Activated naive CD8-positive, alpha-beta T cell treated with anti-CD3 and anti-CD28 coated beads, Interleukin-2, amount 50 U/mL, for 24 hours (primary cell): ENCODE measurements at regions not wholly inside any gene's neighbourhood (a gene's known extent, or its start where the extent isn't known, plus 50 kb on each side); places are given as distances from the start of the nearest gene placed in this dataset.

Experiments used
- ATAC-seq: fragments of 150-1000 bp; cut with Tn5 transposase; one replicate; pipeline ENCODE4 v1.10.0; 2021
- DNase-seq: peaks from one replicate; pipeline ENCODE4 v3.0.0; 2021
- H3K27ac Mint-ChIP-seq: one replicate; pipeline ENCODE4 v1.8.0; 2021; ENCODE audit warnings: mild to moderate bottlenecking, mixed read lengths
- H3K27me3 Mint-ChIP-seq: one replicate; pipeline ENCODE4 v1.8.0; 2021; ENCODE audit warnings: mixed read lengths
- H3K36me3 Mint-ChIP-seq: one replicate; pipeline ENCODE4 v1.8.0; 2021; ENCODE audit warnings: low read depth, mixed read lengths
- H3K4me1 Mint-ChIP-seq: one replicate; pipeline ENCODE4 v1.8.0; 2021; ENCODE audit warnings: mixed read lengths
- H3K4me3 Mint-ChIP-seq: one replicate; pipeline ENCODE4 v1.8.0; 2021; ENCODE audit warnings: mild to moderate bottlenecking, moderate library complexity, mixed read lengths
- H3K9me3 Mint-ChIP-seq: one replicate; pipeline ENCODE4 v1.8.0; 2021; ENCODE audit warnings: mixed read lengths

DNA sequence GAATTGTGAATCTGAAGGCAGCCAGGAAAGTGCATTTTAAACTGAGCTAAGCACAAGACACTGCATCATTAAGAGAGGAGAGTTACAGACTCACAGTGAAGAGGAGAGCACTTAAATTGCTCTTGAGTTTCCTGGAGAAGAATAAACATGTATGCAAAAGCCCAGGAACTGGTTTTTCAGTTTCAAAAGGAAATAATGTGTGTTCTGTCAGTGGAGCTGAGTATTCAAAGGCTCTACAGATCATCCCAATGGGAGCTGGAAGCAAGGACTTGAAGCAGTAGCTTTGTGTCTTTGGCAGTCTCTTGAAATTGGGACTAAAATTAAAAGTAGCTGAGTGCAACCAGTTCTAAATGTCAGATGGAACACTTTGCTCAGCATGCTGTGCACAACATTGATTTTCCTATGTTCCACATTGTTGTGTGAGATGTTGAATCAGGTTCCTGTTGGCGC is 147.5 kb upstream of the ANK2 start:
- Mint-ChIP-seq H3K4me1 (no peaks in the 10 kb centered on the region), H3K27me3 (peaks cover 15% of the 10 kb centered on the region), H3K9me3 (no peaks in the 10 kb centered on the region), H3K36me3 (no peaks in the 10 kb centered on the region), H3K27ac (no peak overlapping the region), H3K4me3 (no peak overlapping the region)
- ATAC-seq, result no peak
- no peak for DNase-seq

- ATAC-seq, result no peak
- Mint-ChIP-seq H3K27me3 (peaks cover 10% of the 10 kb centered on the region), H3K36me3 (no peaks in the 10 kb centered on the region), H3K9me3 (no peaks in the 10 kb centered on the region), H3K4me3 (no peak overlapping the region), H3K4me1 (no peaks in the 10 kb centered on the region), H3K27ac (no peak overlapping the region)
- no peak for DNase-seq
Observed at GRCh38 chr4:112905728-112906127, 143.7 kb upstream of the ANK2 start.

- Mint-ChIP-seq H3K27me3 (peaks cover 11% of the 10 kb centered on the region), H3K27ac (no peak overlapping the region), H3K9me3 (no peaks in the 10 kb centered on the region), H3K36me3 (no peaks in the 10 kb centered on the region), H3K4me1 (no peaks in the 10 kb centered on the region), H3K4me3 (no peak overlapping the region)
- DNase-seq (no peak), ATAC-seq (no peak)
Observed at GRCh38 chr4:112908511-112908910, 140.9 kb upstream of the ANK2 start.

DNA sequence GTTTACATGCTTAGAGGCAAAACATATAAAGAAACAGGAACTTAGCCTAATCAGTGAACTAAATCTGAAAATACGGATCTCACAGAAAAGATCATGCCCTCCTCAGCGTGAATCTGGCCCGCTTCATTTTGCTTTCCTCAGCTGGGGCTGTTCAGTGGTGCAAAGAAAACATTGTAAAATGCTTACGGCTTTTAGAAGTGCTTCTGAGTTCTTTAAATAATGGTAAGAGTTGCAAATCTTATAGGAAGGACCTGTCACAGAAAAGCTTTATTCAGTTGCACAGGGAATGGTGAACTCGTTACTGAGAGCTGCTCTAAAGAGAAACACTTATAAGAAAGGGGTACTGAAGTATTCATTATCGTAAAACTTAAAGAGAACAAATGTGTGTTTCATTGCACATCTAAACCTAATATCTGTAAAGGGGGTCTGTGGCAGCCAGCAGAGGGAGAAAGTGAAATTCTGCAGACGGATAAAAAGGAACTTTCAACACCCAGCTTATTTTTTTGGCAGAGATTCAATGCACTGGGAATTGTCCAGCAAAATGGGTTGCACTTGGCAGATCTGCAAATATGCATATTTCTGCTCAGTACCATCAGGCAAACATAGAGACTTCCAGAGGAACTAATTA is 139.2 kb upstream of the ANK2 start:
- H3K27ac Mint-ChIP-seq, result no peak overlapping the region
- ATAC-seq (no peak), DNase-seq (no peak)
- H3K27me3 Mint-ChIP-seq, result peaks cover 9% of the 10 kb centered on the region
- no peaks in the 10 kb centered on the region for H3K4me1 Mint-ChIP-seq
- H3K9me3 Mint-ChIP-seq, result no peaks in the 10 kb centered on the region
- H3K36me3 Mint-ChIP-seq, result no peaks in the 10 kb centered on the region
- no peak overlapping the region for H3K4me3 Mint-ChIP-seq

DNA sequence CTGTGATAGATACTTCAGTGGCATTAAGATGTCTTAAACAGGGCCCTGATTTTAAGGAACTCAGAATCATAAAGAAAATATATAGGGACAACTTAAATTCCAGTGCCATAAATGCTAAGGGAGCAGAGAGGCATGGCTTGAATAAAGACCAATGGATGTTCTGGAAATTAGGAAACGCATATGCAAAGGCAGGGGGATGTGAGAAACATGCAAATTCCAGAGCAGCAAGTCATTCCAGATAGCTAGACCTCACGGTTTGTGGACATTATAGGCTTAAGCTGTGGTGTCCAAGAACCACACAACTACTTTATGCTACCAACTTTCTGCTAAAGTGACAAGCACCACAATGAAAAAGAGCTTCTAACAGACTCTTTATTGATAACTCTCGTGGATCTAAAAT is 132.6 kb upstream of the ANK2 start:
- DNase-seq (no peak), ATAC-seq (no peak)
- no peaks in the 10 kb centered on the region for H3K36me3 Mint-ChIP-seq
- H3K27me3 Mint-ChIP-seq, result peaks cover 3% of the 10 kb centered on the region
- H3K4me1 Mint-ChIP-seq, result no peaks in the 10 kb centered on the region
- H3K4me3 Mint-ChIP-seq, result no peak overlapping the region
- no peaks in the 10 kb centered on the region for H3K9me3 Mint-ChIP-seq
- H3K27ac Mint-ChIP-seq, result no peak overlapping the region

DNA sequence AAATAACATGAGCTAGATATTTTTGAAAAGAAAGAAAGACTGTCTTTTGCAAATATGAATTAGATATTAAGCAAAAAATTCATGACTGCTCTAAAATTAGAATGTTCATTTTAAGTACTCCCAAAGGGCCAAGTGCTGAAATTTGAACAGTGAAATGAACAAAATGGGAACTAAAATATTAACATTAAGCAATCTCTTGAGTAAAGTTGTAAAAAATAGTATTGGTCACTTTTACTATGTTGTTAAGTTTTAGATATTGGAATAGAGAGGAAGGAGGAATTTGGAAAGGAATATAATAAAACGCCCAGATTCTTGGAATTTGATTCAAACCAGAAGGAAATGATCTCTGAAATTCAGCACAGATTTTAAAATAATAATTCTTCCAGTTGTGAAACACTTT is 125.9 kb upstream of the ANK2 start:
- H3K27ac Mint-ChIP-seq, result no peak overlapping the region
- no peak overlapping the region for H3K4me3 Mint-ChIP-seq
- ATAC-seq, result no peak
- H3K27me3 Mint-ChIP-seq, result peaks cover 5% of the 10 kb centered on the region
- no peaks in the 10 kb centered on the region for H3K36me3 Mint-ChIP-seq
- H3K9me3 Mint-ChIP-seq, result no peaks in the 10 kb centered on the region
- DNase-seq, result no peak
- H3K4me1 Mint-ChIP-seq, result no peaks in the 10 kb centered on the region

DNA sequence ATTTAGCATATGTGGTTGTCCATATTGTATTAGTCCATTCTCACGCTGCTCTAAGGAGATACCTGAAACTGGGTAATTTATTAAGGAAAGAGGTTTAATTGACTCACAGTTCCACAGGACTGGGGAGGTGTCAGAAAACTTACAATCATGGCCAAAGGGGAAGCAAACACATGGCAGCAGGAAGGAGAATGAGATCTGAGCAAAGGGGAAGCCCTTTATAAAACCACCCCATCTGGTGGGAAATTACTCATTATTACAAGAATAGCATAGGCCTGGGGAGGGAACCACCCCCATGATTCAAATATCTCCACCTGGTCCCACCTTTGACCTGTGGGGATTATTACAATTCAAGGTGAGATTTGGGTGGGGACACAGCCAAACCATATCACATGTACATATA is 122.6 kb upstream of the ANK2 start:
- DNase-seq (no peak), ATAC-seq (no peak)
- Mint-ChIP-seq H3K4me3 (no peak overlapping the region), H3K27ac (no peak overlapping the region), H3K27me3 (peaks cover 8% of the 10 kb centered on the region), H3K4me1 (no peaks in the 10 kb centered on the region), H3K36me3 (no peaks in the 10 kb centered on the region), H3K9me3 (no peaks in the 10 kb centered on the region)

- DNase-seq (no peak), ATAC-seq (no peak)
- Mint-ChIP-seq H3K9me3 (no peaks in the 10 kb centered on the region), H3K4me3 (no peak overlapping the region), H3K27ac (no peak overlapping the region), H3K27me3 (peaks cover 10% of the 10 kb centered on the region), H3K4me1 (no peaks in the 10 kb centered on the region), H3K36me3 (no peaks in the 10 kb centered on the region)
Observed at GRCh38 chr4:112927544-112927943, 121.9 kb upstream of the ANK2 start.

DNA sequence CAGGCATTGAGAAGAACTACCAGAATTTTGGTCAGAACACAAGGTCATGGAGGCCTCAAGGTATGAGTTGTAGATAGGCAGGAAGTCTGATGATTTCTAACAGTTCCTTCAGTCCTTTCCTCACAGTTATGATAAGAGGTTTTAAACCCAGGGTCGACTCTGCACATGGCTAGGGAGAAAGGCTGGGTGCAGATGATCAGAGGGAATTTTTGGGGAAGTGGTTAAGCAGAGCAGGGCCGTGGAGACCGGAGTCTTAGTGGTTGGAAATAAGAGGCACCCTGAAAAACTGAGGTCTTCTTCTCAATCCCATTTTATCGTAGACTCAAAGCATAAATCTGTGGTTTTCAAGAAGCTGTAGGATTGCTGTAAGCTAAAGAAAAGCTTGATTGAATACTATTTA is 118.5 kb upstream of the ANK2 start:
- no peak overlapping the region for H3K4me3 Mint-ChIP-seq
- no peak overlapping the region for H3K27ac Mint-ChIP-seq
- H3K27me3 Mint-ChIP-seq, result peaks cover 7% of the 10 kb centered on the region
- no peaks in the 10 kb centered on the region for H3K36me3 Mint-ChIP-seq
- DNase-seq, result no peak
- no peak for ATAC-seq
- H3K4me1 Mint-ChIP-seq, result no peaks in the 10 kb centered on the region
- no peaks in the 10 kb centered on the region for H3K9me3 Mint-ChIP-seq

DNA sequence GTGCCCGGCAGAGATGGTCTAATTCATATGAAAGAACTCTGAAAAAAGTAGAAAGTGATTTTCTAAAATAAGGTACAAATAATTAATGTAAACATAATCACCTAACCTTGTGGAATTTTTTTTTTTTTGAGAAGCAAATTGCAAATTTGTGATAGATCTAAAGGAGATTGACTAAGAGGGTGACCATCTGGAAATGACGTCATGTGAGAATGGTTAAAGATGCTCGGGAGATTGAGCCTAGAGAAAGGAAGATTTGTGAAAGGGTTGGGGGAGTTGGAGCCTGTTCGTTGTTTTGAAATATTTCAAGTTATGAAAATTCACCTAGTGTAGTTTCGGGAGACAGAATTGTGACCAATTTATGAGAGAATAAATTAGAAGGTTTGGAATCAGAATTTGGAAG is 115.7 kb upstream of the ANK2 start:
- Mint-ChIP-seq H3K27ac (no peak overlapping the region), H3K27me3 (peaks cover 7% of the 10 kb centered on the region), H3K4me3 (no peak overlapping the region), H3K36me3 (no peaks in the 10 kb centered on the region), H3K4me1 (no peaks in the 10 kb centered on the region), H3K9me3 (no peaks in the 10 kb centered on the region)
- ATAC-seq (no peak), DNase-seq (no peak)

DNA sequence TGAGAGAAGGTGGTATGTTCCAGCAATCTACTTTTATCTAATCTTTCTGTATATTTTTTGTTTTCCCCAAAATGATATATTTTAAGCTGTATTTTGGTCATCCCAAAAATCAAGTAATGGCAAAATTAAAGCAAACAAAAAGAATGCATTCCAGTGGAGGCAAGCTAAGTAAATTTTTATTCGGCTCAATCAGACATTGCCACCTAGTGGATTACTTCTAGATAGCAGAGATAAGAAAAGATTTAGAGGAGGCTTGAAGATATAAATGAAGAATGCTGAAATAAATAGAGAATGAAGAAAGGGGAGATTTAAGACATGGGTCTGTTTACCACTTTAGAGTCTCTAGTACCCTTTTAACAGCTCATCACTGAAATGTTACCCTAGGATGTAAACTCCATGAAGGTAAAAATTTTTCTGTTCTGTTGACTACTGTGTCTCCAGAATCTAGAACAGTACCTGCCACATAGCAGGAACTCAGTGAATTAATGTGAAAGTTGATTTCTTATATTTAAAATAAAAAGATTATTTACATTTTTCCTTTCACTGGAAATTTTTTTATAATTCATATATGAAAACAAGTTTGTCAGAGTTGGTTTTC is 110.9 kb upstream of the ANK2 start:
- DNase-seq, result no peak
- H3K27me3 Mint-ChIP-seq, result peaks cover 6% of the 10 kb centered on the region

GRCh38 chr4:112939901-112940300 is 109.6 kb upstream of the ANK2 start:
- Mint-ChIP-seq H3K4me1 (no peaks in the 10 kb centered on the region), H3K4me3 (no peak overlapping the region), H3K27me3 (peaks cover 6% of the 10 kb centered on the region), H3K36me3 (no peaks in the 10 kb centered on the region), H3K9me3 (no peaks in the 10 kb centered on the region), H3K27ac (no peak overlapping the region)
- no peak for ATAC-seq
- no peak for DNase-seq

More for the DNA sequence above, 110.9 kb upstream of the ANK2 start:
- Mint-ChIP-seq H3K27ac (no peak overlapping the region), H3K9me3 (no peaks in the 10 kb centered on the region), H3K36me3 (no peaks in the 10 kb centered on the region), H3K4me1 (no peaks in the 10 kb centered on the region), H3K4me3 (no peak overlapping the region)
- no peak for ATAC-seq

DNA sequence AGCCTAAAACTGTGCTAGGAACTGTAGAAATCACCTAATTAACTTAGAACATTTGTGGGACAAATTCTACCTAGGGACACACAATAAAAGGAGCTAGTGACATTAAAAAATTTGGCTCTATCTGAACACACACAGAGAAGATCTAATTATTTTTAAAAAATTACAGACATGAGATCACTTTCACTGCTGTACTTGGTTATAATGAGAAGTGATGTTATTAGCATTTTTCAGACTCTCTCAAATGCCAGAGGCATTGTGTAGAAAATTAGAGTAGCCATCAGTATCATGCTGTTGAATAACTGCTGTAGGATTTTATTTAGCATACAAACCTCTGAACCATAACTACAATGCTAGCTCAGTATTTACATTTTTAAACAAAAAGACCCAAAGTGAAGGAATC is 109.1 kb upstream of the ANK2 start:
- H3K36me3 Mint-ChIP-seq, result no peaks in the 10 kb centered on the region
- H3K4me1 Mint-ChIP-seq, result no peaks in the 10 kb centered on the region
- ATAC-seq (no peak), DNase-seq (no peak)
- H3K27ac Mint-ChIP-seq, result no peak overlapping the region
- H3K4me3 Mint-ChIP-seq, result no peak overlapping the region
- peaks cover 6% of the 10 kb centered on the region for H3K27me3 Mint-ChIP-seq
- H3K9me3 Mint-ChIP-seq, result no peaks in the 10 kb centered on the region

DNA sequence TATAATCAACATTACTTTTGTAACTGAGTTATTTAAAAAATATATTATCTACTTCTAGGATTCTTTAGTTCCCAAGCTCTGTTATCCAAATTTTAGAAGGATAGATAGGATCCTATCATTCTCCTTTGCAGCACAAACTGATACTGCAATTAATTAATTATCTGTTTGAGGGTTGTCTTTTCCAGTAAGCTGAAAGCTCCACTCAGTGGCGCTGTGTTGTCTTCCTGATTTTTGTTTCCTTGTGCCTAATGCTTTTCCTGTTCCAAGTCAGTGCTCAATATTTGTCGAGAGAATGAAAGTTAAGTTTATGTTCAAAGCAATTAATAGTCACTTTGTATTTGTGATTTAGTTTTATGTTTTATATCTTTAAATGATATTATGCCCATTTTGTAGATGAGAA is 107.4 kb upstream of the ANK2 start:
- no peak for ATAC-seq
- Mint-ChIP-seq H3K9me3 (no peaks in the 10 kb centered on the region), H3K4me3 (no peak overlapping the region), H3K4me1 (no peaks in the 10 kb centered on the region), H3K27ac (no peak overlapping the region), H3K36me3 (no peaks in the 10 kb centered on the region), H3K27me3 (peaks cover 6% of the 10 kb centered on the region)
- DNase-seq, result no peak

- no peak overlapping the region for H3K27ac Mint-ChIP-seq
- ATAC-seq (no peak), DNase-seq (no peak)
- peaks cover 6% of the 10 kb centered on the region for H3K27me3 Mint-ChIP-seq
- H3K4me3 Mint-ChIP-seq, result no peak overlapping the region
- H3K9me3 Mint-ChIP-seq, result no peaks in the 10 kb centered on the region
- no peaks in the 10 kb centered on the region for H3K36me3 Mint-ChIP-seq
- no peaks in the 10 kb centered on the region for H3K4me1 Mint-ChIP-seq
Observed at GRCh38 chr4:112942997-112943396, 106.5 kb upstream of the ANK2 start.

DNA sequence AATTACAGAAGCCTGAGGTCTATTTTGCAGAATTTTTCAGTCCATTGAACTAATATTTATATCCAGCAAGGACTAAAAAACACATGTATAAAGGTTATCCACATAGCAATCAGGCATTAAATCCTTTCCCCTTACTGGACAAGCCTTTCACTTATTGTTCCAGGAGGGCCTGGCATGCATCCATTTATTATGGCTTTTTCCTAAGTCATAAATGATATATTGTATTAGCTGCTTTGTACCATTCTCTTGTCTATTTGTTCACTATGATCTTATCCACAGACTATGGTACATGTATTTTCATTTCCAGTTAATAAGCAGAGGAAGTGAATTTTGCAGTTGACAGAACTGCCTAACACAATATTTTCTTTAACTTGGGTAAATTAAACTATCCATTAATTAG is 105.4 kb upstream of the ANK2 start:
- H3K27ac Mint-ChIP-seq, result no peak overlapping the region
- H3K4me3 Mint-ChIP-seq, result no peak overlapping the region
- DNase-seq (no peak), ATAC-seq (no peak)
- H3K4me1 Mint-ChIP-seq, result no peaks in the 10 kb centered on the region
- no peaks in the 10 kb centered on the region for H3K9me3 Mint-ChIP-seq
- H3K36me3 Mint-ChIP-seq, result no peaks in the 10 kb centered on the region
- peaks cover 6% of the 10 kb centered on the region for H3K27me3 Mint-ChIP-seq
